NCI-H1436 (cell line): ENCODE measurements at regions not wholly inside any gene's neighbourhood (a gene's known extent, or its start where the extent isn't known, plus 50 kb on each side); places are given as distances from the start of the nearest gene placed in this dataset.

Experiments used
- DNase-seq: peaks from one replicate; lab custom pipeline; 2025; lab: John Stamatoyannopoulos, UW

DNA sequence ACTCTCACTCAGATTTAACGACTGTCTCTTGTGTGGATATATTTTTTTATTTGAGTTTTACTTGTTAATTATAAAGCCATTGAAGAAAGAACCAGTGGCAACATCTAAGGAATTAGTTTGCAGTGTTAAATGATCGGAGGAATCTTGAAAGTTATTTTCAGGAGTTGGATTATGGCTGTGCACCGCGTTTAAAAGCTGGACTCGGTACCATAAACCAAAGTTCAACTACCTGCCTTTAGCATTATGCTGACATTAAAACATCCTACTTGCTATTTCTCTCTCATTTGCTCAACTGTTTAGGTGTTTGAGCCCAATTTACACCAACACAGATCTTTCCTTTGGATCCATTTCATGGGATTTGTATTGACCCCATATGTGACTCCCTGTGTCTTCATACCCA is 289.4 kb upstream of the SASH1 start:
- DNase-seq, result no peak

DNA sequence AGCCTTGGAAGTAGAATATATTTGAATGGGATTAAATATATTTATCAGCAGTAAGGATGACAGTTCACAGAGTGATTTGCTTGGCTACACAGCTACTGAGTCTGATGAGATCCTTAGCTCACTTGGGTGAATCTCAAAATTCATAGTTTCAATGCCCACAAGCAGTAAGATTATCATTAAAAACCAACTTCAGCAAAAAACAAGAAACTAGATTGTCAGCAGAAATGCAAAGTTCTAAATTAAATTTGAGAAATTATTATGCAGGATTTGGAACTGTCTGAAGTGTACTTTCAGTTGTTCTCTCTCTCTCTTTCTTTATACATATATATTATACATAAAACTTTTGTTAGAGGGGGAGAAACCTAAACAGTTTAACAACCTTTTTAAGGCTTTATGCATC is 288.8 kb upstream of the SASH1 start:
- DNase-seq, result no peak

DNA sequence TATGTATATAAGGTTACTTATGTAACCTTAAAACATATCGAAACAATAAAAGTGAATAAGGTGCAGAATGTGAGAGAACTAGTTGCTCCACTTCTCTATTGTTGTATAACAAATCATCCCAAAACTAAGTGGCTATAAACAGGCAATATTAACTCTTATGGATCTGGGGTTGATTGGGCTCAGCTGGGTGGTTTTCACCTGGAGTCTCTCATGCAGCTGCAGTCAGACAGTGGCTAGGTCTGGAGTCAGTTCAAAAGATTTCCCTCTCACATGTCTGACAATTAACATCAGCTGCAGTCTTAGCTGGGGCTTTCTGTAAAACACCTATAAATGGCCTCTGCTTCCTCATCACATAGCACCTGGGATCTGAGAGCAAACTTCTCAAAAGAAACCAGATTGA is 288.4 kb upstream of the SASH1 start:
- DNase-seq, result no peak

DNA sequence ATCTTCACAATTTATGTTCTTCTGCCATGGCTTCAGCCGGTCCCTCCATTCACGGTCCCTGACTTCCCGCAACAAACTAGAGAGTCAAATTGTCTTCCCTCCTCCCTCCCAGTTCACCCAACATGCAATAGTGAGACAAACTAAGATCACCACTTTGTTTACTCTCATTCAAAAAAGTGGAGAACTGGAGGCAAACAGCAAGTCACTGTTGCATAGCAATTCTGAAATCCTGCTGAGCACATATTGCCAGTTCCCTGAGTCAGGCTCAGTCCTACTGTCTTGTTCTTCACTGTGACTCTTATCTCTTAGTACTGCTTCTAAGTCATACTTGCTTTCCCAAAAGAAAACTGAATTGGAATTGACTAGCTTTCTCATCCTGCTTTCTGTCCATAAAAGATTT is 287.2 kb upstream of the SASH1 start:
- no peak for DNase-seq

DNA sequence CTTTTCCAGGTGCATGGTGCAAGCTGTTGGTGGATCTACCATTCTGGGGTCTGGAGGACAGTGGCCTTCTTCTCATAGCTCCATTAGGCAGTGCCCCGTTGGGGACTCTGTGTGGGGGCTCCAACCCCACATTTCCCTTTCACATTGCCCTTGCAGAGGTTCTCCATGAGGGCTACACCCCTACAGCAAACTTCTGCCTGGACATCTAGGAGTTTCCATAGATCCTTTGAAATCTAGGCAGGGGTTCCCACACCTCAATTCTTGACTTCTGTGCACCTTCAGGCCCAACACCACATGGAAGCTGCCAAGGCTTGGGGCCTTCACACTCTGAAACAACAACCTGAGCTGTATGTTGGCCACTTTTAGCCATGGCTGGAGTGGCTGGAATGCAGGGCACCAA is 282.8 kb upstream of the SASH1 start:
- no peak for DNase-seq

DNA sequence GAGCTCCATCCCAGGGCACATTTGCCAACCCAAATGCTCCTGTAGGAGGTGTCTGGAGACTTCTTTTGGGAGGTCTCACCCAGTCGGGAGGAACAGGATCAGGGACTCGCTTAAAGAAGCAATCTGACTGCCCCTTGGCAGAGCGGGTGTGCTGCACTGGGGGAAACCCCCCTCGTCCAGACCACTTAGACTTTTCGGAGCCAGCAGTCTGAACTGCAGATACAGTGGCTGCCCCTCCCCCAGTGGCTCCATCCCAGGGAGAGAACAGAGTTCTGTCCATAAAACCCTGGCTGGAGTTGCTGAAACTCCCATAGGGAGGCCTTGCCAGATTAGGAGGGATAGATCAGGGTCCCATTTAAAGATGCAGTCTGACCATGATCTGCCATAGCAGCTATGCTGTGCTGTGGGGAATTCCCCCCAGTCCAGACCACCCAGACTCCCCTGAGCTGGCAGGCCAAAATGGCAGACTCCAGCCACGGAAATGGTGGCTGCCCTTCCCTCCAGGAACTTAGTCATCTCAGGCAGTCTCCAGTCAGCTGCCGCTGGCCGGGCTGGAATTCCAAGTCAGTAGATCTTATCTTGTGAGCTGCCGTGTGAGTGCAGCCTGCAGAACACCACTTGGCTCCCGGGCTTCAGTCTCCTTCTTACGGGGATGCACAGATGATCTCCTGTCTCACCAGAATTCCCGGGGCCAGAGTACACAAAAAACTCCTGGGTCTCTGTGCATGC is 278.1 kb upstream of the SASH1 start:
- no peak for DNase-seq

DNA sequence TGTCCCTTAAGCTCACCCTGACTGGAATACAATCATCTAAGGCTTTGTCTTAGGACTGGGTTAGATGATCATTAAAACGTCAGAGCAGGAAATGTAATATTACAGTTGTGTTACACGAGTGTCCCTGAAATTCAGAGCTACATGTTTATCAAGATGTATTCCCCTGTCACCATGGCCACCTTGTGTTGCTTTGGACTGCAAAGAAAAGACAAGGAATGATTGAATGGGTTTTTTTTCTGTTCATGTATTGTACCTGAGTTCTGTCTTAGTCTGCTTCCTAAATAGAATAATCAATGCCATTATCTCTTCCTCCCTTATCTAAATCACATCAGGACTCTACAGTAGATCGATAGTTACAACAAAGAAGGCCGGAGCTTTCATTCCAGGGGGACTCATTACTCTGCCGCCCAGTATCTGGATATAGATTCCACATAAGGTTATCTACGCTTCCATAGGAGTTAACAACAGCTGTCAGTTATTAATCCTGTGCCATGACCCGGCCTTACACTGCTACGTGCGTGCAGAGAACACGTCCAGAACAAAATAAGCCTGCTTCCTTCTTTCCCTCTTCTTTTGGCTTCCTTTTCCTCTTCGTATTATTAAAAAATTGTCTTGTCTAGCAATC is 274.1 kb upstream of the SASH1 start:
- DNase-seq, result no peak

DNA sequence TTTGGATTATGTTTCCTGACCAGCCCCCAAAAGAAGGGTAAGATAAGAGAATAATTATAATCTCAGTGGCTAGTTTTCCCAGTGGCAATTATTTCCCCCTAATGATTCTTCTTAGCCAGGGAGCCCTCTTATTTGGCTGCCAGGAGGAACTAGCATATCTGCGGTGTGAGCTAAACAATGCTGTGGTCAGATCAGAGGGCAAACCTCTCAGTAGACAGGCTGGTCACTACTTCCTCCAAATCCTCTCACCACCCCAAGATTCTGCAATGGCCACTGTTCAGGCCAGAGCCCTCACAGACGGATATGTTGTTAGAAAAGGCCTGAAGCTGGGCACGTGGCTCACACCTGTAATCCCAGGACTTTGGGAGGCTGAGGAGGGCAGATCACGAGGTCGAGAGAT is 273.4 kb upstream of the SASH1 start:
- no peak for DNase-seq

DNA sequence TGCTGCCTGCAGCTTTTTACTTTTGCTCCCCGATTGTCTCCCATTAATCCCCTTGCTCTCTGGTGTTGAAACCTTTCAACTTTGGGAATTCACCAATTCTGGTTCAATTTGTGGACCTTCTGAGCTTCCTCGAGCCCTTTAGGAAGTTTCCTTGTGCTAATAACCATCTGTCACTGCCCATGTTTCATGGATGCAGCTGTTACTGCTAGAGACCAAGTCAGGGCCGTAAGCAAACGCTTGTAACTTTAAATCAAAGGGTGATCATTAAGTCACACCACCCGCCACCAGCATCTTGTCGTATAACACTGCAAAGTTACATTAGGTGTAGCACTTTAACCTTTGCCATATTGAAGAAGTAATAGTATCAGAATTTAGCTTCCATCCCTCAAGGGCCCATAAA is 268.3 kb upstream of the SASH1 start:
- DNase-seq, result no peak

DNA sequence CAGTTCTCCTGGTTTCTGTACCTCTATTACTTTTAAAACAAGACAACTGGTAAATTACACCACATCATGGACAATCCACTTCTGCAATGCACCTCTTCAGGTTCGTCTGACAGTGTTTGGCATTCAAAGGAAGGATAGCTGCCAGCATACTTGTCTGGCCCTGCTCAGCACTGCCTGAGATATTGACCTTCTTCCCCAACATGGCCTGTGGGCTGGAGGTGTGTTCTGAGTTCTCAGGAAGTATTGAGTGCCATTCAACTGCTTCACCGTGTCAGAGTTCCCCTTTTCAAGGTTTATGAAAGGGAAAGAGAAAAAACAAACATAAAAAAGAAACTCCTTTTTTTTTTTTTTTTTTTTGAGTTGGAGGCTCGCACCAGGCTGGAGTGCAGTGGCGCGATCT is 267.9 kb upstream of the SASH1 start:
- no peak for DNase-seq

DNA sequence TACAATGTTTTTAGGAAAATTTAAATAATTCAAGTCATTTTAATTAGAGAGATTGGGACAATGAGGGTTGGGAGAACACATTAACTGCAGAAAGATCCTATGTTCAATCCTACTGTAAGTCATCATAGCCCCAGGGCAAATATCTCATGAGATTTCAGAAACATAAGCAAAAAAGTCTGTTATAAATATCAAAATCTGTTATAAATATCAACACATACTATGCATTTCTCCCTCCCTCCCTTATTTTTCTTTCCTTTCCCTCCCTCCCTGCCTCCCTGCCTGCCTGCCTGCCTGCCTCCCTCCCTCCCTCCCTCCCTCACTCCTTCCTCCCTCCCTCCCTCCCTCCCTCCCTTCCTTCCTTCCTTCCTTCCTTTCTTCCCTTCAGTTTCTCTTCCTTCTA is 267.3 kb upstream of the SASH1 start:
- DNase-seq, result no peak

DNA sequence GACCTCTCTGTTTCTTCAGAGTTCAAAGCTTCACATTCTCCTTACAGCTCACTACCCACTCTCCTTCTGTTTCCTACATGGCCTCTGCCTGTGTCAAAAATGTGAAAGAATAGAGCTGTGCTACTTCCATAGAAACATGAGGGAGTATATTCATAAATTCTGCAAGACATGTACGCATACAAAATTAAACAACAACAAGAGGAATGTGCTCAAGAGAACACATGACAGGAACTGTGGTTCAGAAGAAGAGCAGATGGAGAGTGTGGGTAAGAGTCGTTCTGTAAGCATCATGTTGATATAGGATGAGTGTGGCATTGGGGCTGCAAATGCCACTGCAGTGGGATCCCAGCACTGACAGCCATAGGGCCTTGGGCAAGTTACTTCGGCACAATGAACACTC is 266.6 kb upstream of the SASH1 start:
- DNase-seq, result no peak

DNA sequence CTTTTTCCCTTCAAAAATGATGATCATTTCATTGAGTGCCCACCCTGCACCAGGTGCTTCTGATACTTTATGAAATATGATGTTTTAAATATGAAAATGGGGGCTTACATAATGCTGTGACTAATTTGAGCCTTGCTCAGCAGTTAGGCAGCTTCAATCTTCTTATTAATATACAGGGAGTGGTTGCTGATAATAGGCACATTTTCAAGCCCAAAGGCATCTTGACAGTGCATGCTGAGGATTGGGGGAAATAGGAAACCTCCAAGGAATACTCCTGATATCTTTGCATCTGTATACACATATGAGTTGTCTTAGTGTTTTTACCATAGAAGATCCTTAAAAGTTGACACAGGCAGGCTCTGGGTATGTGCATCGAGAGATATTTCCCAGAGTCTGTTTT is 262.3 kb upstream of the SASH1 start:
- no peak for DNase-seq

DNA sequence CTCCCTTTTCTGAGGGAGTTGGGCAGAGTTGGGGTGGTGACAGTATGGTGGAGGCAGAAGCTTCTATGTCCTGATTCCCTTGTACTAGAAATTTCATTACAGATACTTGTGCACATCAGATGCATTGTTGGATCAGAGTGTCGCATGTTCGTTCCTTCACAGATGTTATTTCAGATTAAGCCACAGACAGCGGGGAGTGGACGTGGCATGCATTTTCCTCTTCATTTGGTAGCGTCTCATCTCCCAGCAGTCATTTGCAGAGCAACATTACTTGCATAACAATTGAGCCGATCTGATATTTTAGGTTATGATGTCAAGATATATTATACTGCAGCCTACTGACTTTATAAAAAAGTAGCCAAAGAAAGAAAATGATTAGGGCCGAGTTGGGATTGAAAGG is 261.6 kb upstream of the SASH1 start:
- DNase-seq, result no peak

DNA sequence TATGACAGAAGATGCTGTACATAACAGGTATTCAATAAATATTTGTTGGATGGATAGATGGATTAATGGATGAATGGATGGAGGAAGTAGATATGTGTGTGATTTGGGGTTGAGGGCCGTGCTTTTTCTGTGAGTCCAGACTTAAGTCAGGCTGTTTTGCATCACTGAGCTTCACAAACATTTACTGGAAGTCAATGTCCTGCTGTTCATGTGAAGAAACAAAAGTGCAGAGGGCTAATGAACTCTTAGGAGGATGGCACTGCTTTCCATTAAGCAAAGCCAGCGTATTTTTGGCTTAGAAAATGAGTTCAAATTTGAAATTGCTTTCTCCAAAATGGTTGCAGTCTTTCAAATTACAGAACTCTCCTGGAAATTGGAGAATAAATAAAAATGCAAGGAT is 260.6 kb upstream of the SASH1 start:
- no peak for DNase-seq

DNA sequence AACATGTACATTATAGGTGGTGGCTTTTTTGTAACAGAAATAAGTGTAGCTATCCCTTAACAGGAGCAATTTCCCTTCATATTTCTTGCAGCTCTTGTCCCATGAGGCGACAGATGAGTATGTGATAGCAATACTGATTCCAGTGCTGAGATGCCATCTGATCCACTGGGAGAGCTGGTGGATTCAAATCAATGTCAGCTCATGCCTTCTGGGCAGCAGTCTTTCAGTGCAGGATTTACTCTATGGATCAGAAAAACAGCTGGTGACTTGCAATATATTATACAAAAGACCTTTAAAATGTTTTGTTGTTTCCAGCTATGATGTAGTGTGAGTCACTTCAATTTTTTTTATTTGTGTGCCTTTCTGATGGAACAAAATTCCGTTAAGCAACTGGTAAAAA is 259.9 kb upstream of the SASH1 start:
- DNase-seq, result no peak

DNA sequence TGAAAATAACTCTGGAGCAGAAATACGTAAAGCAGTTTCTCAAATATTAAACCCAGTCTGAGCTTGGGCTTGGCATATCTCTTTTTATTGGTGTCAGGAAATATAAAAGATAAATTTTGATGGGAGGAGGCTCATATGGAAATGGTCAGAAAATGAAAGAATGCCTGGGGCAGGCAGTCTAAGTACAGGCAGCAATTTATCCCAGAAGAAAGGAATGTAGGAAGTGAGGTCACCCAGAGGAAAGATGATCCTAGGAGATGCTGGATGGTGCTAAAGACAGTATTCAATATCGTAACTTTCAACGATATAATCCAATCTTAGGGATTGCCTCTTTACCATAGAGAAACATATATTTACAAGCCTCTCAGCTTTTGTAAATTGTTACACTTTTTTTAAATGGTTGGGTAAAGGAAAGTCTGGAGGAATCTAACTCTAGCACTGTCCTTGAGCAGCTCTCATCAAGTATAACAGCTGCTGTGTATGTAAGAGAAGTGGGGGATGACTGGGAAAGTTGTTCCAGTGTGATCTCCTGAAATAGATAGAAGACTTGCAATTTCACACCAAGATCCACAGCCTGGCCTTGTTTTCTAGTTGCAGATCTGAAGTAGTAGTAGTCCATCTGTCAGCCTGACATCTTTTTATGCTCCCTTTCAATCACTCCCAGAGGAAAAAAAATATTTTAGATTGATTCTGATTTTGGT is 256.9 kb upstream of the SASH1 start:
- no peak for DNase-seq

DNA sequence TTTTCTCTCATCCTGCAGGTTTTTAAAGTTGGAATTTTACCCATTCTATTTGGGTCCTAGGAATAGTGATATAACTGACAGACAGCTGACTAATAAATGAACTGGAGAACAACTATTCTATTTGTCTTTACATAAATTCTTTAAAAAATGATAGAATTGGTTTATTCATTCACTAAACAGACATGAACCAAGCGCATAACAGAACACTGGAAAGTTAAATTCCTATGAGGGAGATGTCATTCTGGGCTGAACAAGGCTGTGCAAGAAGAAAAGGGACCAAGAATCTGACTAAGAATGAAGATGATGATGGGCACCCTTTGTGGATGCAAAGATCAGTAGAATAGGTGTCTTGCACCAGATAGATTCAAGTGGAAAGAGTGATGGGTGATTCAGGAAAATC is 256.3 kb upstream of the SASH1 start:
- no peak for DNase-seq

DNA sequence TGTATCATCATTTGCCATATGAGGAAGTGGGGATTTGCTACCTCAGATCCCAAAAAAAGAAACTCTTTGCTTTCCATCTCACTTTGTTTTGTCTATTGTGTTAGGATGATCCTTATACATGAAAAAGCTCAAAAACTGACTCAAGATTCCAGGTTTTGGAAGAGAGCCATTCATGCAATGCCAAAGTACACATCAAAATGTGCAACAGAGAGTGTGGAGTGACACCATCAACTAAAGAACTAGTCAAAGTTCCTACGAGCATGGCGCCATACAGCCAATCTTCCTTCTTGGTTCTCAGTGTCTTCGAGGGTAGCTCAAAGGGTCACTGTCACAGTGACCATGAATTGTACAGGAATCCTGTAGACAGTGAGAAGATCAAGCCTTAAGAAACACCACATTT is 255.8 kb upstream of the SASH1 start:
- DNase-seq, result no peak

DNA sequence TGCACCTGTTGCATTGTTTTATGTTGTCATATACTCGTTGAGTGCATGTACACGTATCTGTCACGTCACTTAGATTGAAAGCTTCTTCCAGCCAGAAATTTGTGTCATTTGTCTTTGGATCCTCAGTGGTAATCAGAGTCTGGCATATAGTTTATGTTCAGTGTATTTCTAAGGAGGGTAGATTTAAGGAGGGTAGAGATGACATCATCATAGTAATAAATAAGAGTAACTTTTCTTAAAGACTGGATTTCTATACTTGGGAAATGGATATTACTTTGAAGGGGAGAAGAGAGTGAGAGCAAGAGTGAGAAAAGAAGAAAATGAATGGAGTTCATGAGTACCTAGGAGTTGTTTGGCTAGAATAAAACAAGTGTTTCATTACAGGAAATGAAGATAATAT is 255.0 kb upstream of the SASH1 start:
- no peak for DNase-seq

DNA sequence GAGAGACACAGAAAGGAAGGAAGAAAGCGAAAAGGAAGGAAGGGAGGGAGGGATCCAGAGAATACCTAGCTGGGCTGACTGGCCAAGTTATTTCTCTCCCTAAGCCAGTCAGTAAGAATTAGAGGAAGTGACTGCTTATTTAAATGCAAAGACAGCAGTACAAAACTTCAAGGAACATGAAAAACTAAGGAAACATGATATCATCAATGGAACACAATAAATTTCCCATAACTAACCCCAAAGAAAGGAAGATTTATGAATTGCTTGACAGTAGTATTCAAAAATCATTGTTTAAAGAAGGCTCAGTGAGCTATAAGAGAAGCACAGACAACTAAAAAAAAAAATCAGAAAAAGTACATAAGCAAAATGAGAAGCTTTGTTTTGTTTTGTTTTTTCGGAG is 252.3 kb upstream of the SASH1 start:
- no peak for DNase-seq

DNA sequence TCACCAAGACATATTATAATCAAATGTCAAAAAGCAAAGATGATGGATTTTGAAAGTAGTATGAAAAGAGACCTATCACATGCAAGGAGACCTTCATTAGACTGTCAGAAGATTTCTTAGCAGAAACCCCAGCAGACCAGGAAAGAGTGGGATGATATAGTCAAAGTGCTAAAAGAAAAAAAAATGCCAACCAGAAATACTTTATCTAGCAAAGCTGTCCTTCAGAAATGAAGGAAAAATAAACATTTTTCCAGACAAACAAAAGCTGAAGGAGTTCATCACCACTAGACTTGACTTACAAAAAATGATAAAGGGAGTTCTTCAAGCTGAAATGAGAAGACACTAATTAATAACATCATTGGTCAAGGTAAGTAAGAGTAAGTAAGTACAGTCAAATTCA is 251.2 kb upstream of the SASH1 start:
- no peak for DNase-seq

DNA sequence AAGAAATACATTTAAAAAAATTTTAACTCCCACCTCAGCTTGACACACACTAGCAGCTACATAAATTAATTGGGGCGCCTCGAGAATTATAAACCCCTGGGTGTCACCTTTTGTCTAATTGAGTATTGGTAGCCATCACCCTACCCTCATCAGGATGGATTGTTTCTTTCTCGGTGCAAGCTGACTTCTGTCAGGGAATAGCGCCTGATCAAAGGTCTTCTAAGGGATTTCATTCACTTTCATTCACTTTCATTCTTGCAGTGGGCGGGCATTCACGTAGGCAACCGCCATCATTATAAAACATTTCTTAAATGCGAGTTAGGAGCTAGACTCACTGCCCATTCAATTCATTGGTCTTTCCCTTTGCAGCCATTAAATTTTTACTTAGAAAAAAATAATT is 239.2 kb upstream of the SASH1 start:
- no peak for DNase-seq

DNA sequence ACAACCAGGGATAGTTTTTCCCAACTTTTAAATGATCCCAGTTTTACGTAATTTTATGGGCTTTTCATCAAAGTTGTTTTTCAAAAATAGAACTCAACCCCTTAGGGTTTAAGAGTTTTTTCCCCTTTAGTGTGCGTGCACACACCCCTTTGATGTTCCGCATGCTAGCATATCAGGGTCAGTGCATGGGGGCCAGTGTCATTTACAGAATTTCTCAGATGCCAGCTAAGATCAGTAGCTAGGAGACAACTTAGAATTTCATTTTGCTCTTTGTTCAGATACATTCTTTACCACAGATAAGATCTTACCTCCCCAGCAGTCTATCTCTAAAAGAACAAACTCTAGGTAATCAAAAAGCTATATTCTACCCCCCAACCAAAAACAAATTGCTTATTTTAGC is 238.5 kb upstream of the SASH1 start:
- no peak for DNase-seq
